ENCODE measurements at regions not wholly inside any gene's neighbourhood (a gene's known extent, or its start where the extent isn't known, plus 50 kb on each side); places are given as distances from the start of the nearest gene placed in this dataset.

- Histone ChIP-seq H2AFZ (ENCODE audit: low read length) (no peak overlapping the region), H3K27ac (ENCODE audit: low read depth, low read length, poor library complexity, severe bottlenecking) (no peak overlapping the region), H3K9me3 (ENCODE audit: low read length) (no peaks in the 10 kb centered on the region), H3K79me2 (ENCODE audit: insufficient read depth, low read depth, low read length) (no peaks in the 10 kb centered on the region), H3K36me3 (ENCODE audit: insufficient read depth, low read length) (no peaks in the 10 kb centered on the region), H3K9me2 (ENCODE audit: insufficient read depth, low read length) (no peaks in the 10 kb centered on the region), H3K4me3 (ENCODE audit: low read depth, low read length, poor library complexity, severe bottlenecking) (no peak overlapping the region), H4K20me1 (ENCODE audit: insufficient read depth, low read length) (no peaks in the 10 kb centered on the region), H3K4me1 (ENCODE audit: insufficient read depth, low read length, poor library complexity, severe bottlenecking) (no peaks in the 10 kb centered on the region), H3K4me2 (ENCODE audit: low read length) (no peak overlapping the region)
- intact Hi-C loops (cut with micrococcal nuclease; ENCODE audit: unreplicated experiment), result no loop called here
- CTCF ChIA-PET (ENCODE audit: unreplicated experiment), result no interaction called here
- no peak for DNase-seq (ENCODE audit: low spot score)
- POLR2A ChIA-PET, result interaction anchor here (0.7 kb wide), 1 partner anchor 11 kb away, joined by 3 read pairs; no protein-coding TSS in a partner anchor
- no TSS peak for BruUV-seq (replicated peaks)
- TF ChIP-seq EZH2phosphoT487 (IDR thresholded peaks at IDR 0.05; ENCODE audit: borderline replicate concordance, low read depth, low read length) (no peak), CTCF (conservative IDR thresholded peaks at IDR 0.05; ENCODE audit: low read length) (no peak)
These were observed 125.3 kb upstream of the PACRGL start for GRCh38 chr4:20574986-20575385.

- H3K79me2 ChIP-seq (ENCODE audit: insufficient read depth, low read depth, low read length), result no peaks in the 10 kb centered on the region
- no TSS peak for BruUV-seq (replicated peaks)
- H3K4me1 ChIP-seq (ENCODE audit: insufficient read depth, low read length, poor library complexity, severe bottlenecking), result no peaks in the 10 kb centered on the region
- H3K36me3 ChIP-seq (ENCODE audit: insufficient read depth, low read length), result no peaks in the 10 kb centered on the region
- no peak for DNase-seq (ENCODE audit: low spot score)
- no peaks in the 10 kb centered on the region for H3K9me3 ChIP-seq (ENCODE audit: low read length)
- H4K20me1 ChIP-seq (ENCODE audit: insufficient read depth, low read length), result no peaks in the 10 kb centered on the region
- H3K27ac ChIP-seq (ENCODE audit: low read depth, low read length, poor library complexity, severe bottlenecking), result no peak overlapping the region
- no peak overlapping the region for H3K4me2 ChIP-seq (ENCODE audit: low read length)
- POLR2A ChIA-PET, result no interaction called here
- H2AFZ ChIP-seq (ENCODE audit: low read length), result no peak overlapping the region
- CTCF ChIA-PET (ENCODE audit: unreplicated experiment), result no interaction called here
- TF ChIP-seq EZH2phosphoT487 (IDR thresholded peaks at IDR 0.05; ENCODE audit: borderline replicate concordance, low read depth, low read length), result no peak
- intact Hi-C loops (cut with micrococcal nuclease; ENCODE audit: unreplicated experiment), result no loop called here
- no peak overlapping the region for H3K4me3 ChIP-seq (ENCODE audit: low read depth, low read length, poor library complexity, severe bottlenecking)
- H3K9me2 ChIP-seq (ENCODE audit: insufficient read depth, low read length), result no peaks in the 10 kb centered on the region
These were observed 124.8 kb upstream of the PACRGL start for GRCh38 chr4:20575486-20575885.

- H3K4me2 ChIP-seq (ENCODE audit: low read length), result no peak overlapping the region
- H3K9me3 ChIP-seq (ENCODE audit: low read length), result no peaks in the 10 kb centered on the region
- POLR2A ChIA-PET, result no interaction called here
- no peaks in the 10 kb centered on the region for H3K9me2 ChIP-seq (ENCODE audit: insufficient read depth, low read length)
- no TSS peak for BruUV-seq (replicated peaks)
- intact Hi-C loops (cut with micrococcal nuclease; ENCODE audit: unreplicated experiment), result no loop called here
- no peak for TF ChIP-seq EZH2phosphoT487 (IDR thresholded peaks at IDR 0.05; ENCODE audit: borderline replicate concordance, low read depth, low read length)
- TF ChIP-seq CTCF (conservative IDR thresholded peaks at IDR 0.05; ENCODE audit: low read length), result no peak
- no peak overlapping the region for H2AFZ ChIP-seq (ENCODE audit: low read length)
- no peaks in the 10 kb centered on the region for H4K20me1 ChIP-seq (ENCODE audit: insufficient read depth, low read length)
- no peaks in the 10 kb centered on the region for H3K79me2 ChIP-seq (ENCODE audit: insufficient read depth, low read depth, low read length)
- H3K36me3 ChIP-seq (ENCODE audit: insufficient read depth, low read length), result no peaks in the 10 kb centered on the region
- no peak overlapping the region for H3K27ac ChIP-seq (ENCODE audit: low read depth, low read length, poor library complexity, severe bottlenecking)
- no peaks in the 10 kb centered on the region for H3K4me1 ChIP-seq (ENCODE audit: insufficient read depth, low read length, poor library complexity, severe bottlenecking)
- no peak for DNase-seq (ENCODE audit: low spot score)
- CTCF ChIA-PET (ENCODE audit: unreplicated experiment), result no interaction called here
- no peak overlapping the region for H3K4me3 ChIP-seq (ENCODE audit: low read depth, low read length, poor library complexity, severe bottlenecking)
These were observed 123.4 kb upstream of the PACRGL start for GRCh38 chr4:20576861-20577260.

Measured in OCI-LY7 (cell line).